ENCODE measurements at regions not wholly inside any gene's neighbourhood (a gene's known extent, or its start where the extent isn't known, plus 50 kb on each side); places are given as distances from the start of the nearest gene placed in this dataset.

GRCh38 chr6:45714741-45715507, 300.7 kb downstream of the CLIC5 start:
- in situ Hi-C loops (cut with HindIII; ENCODE audit: low sequenced_read_pairs): no loop called here
- DNase-seq (ENCODE audit: low read depth): peak; percentile 83
- TF ChIP-seq CTCF (IDR thresholded peaks at IDR 0.05; ENCODE audit: low read depth, low read length, missing control alignments): peak; percentile 93

GRCh38 chr6:45714006-45714730, 301.5 kb downstream of the CLIC5 start:
- no peak overlapping the region for H3K4me3 ChIP-seq (ENCODE audit: low read depth, low read length)
- in situ Hi-C loops (cut with HindIII; ENCODE audit: low sequenced_read_pairs): no loop called here
- DNase-seq (ENCODE audit: low read depth): no peak
- no peak for TF ChIP-seq CTCF (IDR thresholded peaks at IDR 0.05; ENCODE audit: low read depth, low read length, missing control alignments)

More at GRCh38 chr6:45714741-45715507, 300.7 kb downstream of the CLIC5 start:
- H3K4me3 ChIP-seq (ENCODE audit: low read depth, low read length): no peak overlapping the region

Measured in astrocyte of the cerebellum (primary cell).